Thoracic aorta (tissue), 2 donors: ENCODE measurements at regions not wholly inside any gene's neighbourhood (a gene's known extent, or its start where the extent isn't known, plus 50 kb on each side); places are given as distances from the start of the nearest gene placed in this dataset.

Source experiments
- ATAC-seq: fragments of 150-250 bp; one replicate; pipeline ENCODE4 v1.8.0; 2017; ENCODE audit warnings: low read depth; ENCODE audit not compliant: insufficient number of reproducible peaks, low FRiP score
- DNase-seq: peaks from one replicate; pipeline ENCODE4 v3.0.0-alpha.2; 2020; ENCODE audit warnings: low spot score
- H3K27ac ChIP-seq, 2 donors: fragments of 200-600 bp; sonication (generic); 1 replicate in 1 of 2; 2 replicates in 1 of 2; pipeline ENCODE4 v1.5.1; 2016; ENCODE audit warnings: mild to moderate bottlenecking in 2 of 2, moderate library complexity in 2 of 2
- H3K27me3 ChIP-seq: fragments of 200-600 bp; sonication (generic); replicated peaks from 2 replicates; pipeline ENCODE4 v1.6.0; 2016; ENCODE audit warnings: mild to moderate bottlenecking; ENCODE audit not compliant: insufficient read depth
- H3K36me3 ChIP-seq: fragments of 200-600 bp; sonication (generic); one replicate; pipeline ENCODE4 v1.5.1; 2016
- H3K4me1 ChIP-seq, 2 donors: fragments of 200-600 bp; sonication (generic); 1 replicate in 1 of 2; 2 replicates in 1 of 2; pipeline versions ENCODE4 v1.5.1 to v1.6.0; 2016; ENCODE audit warnings: low read depth in 2 of 2, mild to moderate bottlenecking in 1 of 2; ENCODE audit not compliant: control insufficient read depth in 1 of 2
- H3K4me3 ChIP-seq: fragments of 200-600 bp; sonication (generic); 2 replicates; pipeline ENCODE4 v1.5.1; 2016; ENCODE audit warnings: mild to moderate bottlenecking
- H3K9me3 ChIP-seq: fragments of 200-600 bp; sonication (generic); 2 replicates; pipeline ENCODE4 v1.5.1; 2016
- TF ChIP-seq, protein P1 (sequence below): fragments of 200-600 bp; sonication (generic); IDR thresholded peaks from one replicate; pipeline ENCODE4 v1.5.1; 2019; ENCODE audit warnings: antibody characterized with exemption

GRCh38 chr11:134893810-134894685 is 482.0 kb upstream of the B3GAT1 start:
- Histone ChIP-seq H3K36me3 (no peaks in the 10 kb centered on the region), H3K27ac (no peak overlapping the region), H3K9me3 (no peaks in the 10 kb centered on the region), H3K27me3 (no peaks in the 10 kb centered on the region), H3K4me1 (no peaks in the 10 kb centered on the region), H3K4me3 (no peak overlapping the region)
- TF ChIP-seq, protein P1, sequence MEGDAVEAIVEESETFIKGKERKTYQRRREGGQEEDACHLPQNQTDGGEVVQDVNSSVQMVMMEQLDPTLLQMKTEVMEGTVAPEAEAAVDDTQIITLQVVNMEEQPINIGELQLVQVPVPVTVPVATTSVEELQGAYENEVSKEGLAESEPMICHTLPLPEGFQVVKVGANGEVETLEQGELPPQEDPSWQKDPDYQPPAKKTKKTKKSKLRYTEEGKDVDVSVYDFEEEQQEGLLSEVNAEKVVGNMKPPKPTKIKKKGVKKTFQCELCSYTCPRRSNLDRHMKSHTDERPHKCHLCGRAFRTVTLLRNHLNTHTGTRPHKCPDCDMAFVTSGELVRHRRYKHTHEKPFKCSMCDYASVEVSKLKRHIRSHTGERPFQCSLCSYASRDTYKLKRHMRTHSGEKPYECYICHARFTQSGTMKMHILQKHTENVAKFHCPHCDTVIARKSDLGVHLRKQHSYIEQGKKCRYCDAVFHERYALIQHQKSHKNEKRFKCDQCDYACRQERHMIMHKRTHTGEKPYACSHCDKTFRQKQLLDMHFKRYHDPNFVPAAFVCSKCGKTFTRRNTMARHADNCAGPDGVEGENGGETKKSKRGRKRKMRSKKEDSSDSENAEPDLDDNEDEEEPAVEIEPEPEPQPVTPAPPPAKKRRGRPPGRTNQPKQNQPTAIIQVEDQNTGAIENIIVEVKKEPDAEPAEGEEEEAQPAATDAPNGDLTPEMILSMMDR = no peak
- ATAC-seq (no peak), DNase-seq (no peak)

- Histone ChIP-seq H3K4me3 (no peak overlapping the region), H3K27ac (no peak overlapping the region), H3K4me1 (no peaks in the 10 kb centered on the region), H3K36me3 (no peaks in the 10 kb centered on the region), H3K27me3 (no peaks in the 10 kb centered on the region), H3K9me3 (no peaks in the 10 kb centered on the region)
- DNase-seq (no peak), ATAC-seq (no peak)
- TF ChIP-seq, protein P1 = no peak
Observed at GRCh38 chr11:134890446-134890845, 478.4 kb upstream of the B3GAT1 start.

DNA sequence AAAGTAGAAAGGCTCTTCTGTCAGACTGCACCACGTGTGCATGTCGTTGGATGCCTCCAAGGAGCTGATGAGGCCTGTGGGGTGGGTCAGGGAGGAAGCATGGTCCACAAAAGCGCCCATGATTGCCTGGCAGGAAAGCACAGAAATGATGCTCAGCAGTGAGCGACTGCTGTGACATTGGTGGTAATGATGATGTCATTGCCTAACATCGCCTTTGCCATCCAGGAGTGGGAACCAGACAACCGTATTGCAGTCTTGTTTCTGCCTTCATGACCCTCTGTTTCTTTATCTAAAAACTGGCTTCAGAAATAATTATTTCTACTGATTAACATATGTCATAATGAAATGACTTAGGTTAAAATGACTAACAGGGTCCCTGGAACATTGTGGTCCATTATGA is 477.8 kb upstream of the B3GAT1 start:
- no peaks in the 10 kb centered on the region for H3K27me3 ChIP-seq
- ATAC-seq (no peak), DNase-seq (no peak)
- H3K9me3 ChIP-seq = no peaks in the 10 kb centered on the region
- no peak overlapping the region for H3K4me3 ChIP-seq
- no peaks in the 10 kb centered on the region for H3K36me3 ChIP-seq
- no peak overlapping the region for H3K27ac ChIP-seq
- H3K4me1 ChIP-seq = no peaks in the 10 kb centered on the region
- TF ChIP-seq, protein P1 = no peak

- no peaks in the 10 kb centered on the region for H3K36me3 ChIP-seq
- no peaks in the 10 kb centered on the region for H3K27me3 ChIP-seq
- ATAC-seq (no peak), DNase-seq (no peak)
- H3K9me3 ChIP-seq = no peaks in the 10 kb centered on the region
- H3K4me1 ChIP-seq = no peaks in the 10 kb centered on the region
- H3K27ac ChIP-seq = no peak overlapping the region
- no peak overlapping the region for H3K4me3 ChIP-seq
- TF ChIP-seq, protein P1 = no peak
Observed at GRCh38 chr11:134888821-134889220, 476.8 kb upstream of the B3GAT1 start.

DNA sequence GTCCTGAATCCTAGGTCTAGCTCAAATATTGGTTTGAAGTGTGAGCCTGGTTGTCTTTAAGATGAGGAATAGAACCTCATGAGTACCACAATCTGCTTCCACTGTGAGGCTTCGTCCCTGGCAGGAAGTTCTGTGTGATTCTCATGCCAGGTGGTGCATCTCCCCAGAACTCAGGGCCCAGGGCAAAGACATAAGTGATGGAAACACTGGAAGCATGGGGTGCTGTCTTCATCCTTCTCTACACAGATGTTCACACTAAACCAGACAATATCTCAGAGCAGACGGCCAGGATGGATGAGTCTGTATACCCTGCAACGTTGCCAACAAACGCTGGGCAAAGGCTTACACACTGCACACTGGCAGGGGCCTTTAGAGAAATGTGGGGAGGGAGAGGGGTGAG is 475.9 kb upstream of the B3GAT1 start:
- no peaks in the 10 kb centered on the region for H3K27me3 ChIP-seq
- ATAC-seq (no peak), DNase-seq (no peak)
- H3K9me3 ChIP-seq = no peaks in the 10 kb centered on the region
- H3K4me3 ChIP-seq = no peak overlapping the region
- TF ChIP-seq, protein P1 = no peak
- H3K27ac ChIP-seq = no peak overlapping the region
- H3K36me3 ChIP-seq = no peaks in the 10 kb centered on the region
- no peaks in the 10 kb centered on the region for H3K4me1 ChIP-seq
